H1 (cell line): ENCODE measurements at regions not wholly inside any gene's neighbourhood (a gene's known extent, or its start where the extent isn't known, plus 50 kb on each side); places are given as distances from the start of the nearest gene placed in this dataset.

Source experiments
- EP300 ChIP-seq, 2 experiments: IDR thresholded peaks; 1 replicate in 1 of 2; 2 replicates in 1 of 2; pipeline ENCODE4 v1.6.1; 2011 to 2012; ENCODE audit warnings: low read depth in 2 of 2, low read length in 2 of 2, mild to moderate bottlenecking in 2 of 2, borderline replicate concordance in 1 of 2, inconsistent platforms in 1 of 2, moderate library complexity in 1 of 2
- JUND ChIP-seq: IDR thresholded peaks from 2 replicates; pipeline ENCODE4 v1.6.1; 2011; ENCODE audit warnings: mild to moderate bottlenecking, improper control_type of control experiment, low read length
- POLR2A ChIP-seq, 2 experiments: IDR thresholded peaks; 1 replicate in 1 of 2; 2 replicates in 1 of 2; pipeline ENCODE4 v1.6.1; 2011; ENCODE audit warnings: low read depth in 2 of 2, low read length in 2 of 2, mild to moderate bottlenecking in 2 of 2; ENCODE audit errors: control extremely low read depth in 1 of 2
- YY1 ChIP-seq: IDR thresholded peaks from 2 replicates; pipeline ENCODE4 v1.6.1; 2011; ENCODE audit warnings: low read depth, mild to moderate bottlenecking, low read length
- TF ChIP-seq, protein P1 (sequence below): IDR thresholded peaks from 2 replicates; pipeline ENCODE4 v1.6.1; 2012; ENCODE audit warnings: inconsistent platforms
- TF ChIP-seq, protein P2 (sequence below), 3 experiments: IDR thresholded peaks; 1 replicate in 2 of 3; 2 replicates in 1 of 3; pipeline versions ENCODE4 v1.5.1 to v1.6.1; 2011; ENCODE audit warnings: low read length in 3 of 3, mild to moderate bottlenecking in 3 of 3, inconsistent platforms in 2 of 3, low read depth in 1 of 3, moderate library complexity in 1 of 3; ENCODE audit not compliant: insufficient read depth in 1 of 3; ENCODE audit errors: control extremely low read depth in 1 of 3

DNA sequence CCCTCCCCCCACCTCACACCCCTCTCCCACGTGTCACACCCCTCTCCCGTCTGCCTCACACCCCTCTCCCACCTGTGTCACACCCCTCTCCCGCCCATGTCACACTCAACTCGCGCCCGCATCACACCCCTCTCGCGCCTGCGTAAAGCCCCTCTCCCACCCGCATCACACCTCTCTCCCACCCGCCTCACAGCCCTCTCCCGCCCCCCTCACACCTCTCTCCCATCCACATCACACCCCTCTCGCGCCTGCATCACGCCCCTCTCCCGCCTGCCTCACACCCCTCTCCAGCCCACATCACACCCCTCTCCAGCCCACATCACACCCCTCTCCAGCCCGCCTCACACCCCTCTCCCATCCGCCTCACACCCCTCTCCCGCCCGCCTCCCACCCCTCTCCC is 173.5 kb upstream of the FOXD4L5 start:
- TF ChIP-seq, protein P1, sequence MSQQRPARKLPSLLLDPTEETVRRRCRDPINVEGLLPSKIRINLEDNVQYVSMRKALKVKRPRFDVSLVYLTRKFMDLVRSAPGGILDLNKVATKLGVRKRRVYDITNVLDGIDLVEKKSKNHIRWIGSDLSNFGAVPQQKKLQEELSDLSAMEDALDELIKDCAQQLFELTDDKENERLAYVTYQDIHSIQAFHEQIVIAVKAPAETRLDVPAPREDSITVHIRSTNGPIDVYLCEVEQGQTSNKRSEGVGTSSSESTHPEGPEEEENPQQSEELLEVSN: no peak
- TF ChIP-seq EP300 (IDR thresholded peaks at IDR 0.05; ENCODE audit: borderline replicate concordance in 1 of 2, low read depth in 2 of 2, low read length in 2 of 2) (no peak), POLR2A (IDR thresholded peaks at IDR 0.05; ENCODE audit: control extremely low read depth in 1 of 2, low read depth in 2 of 2, low read length in 2 of 2) (no peak), JUND (no peak), YY1 (no peak)
- TF ChIP-seq, protein P2, sequence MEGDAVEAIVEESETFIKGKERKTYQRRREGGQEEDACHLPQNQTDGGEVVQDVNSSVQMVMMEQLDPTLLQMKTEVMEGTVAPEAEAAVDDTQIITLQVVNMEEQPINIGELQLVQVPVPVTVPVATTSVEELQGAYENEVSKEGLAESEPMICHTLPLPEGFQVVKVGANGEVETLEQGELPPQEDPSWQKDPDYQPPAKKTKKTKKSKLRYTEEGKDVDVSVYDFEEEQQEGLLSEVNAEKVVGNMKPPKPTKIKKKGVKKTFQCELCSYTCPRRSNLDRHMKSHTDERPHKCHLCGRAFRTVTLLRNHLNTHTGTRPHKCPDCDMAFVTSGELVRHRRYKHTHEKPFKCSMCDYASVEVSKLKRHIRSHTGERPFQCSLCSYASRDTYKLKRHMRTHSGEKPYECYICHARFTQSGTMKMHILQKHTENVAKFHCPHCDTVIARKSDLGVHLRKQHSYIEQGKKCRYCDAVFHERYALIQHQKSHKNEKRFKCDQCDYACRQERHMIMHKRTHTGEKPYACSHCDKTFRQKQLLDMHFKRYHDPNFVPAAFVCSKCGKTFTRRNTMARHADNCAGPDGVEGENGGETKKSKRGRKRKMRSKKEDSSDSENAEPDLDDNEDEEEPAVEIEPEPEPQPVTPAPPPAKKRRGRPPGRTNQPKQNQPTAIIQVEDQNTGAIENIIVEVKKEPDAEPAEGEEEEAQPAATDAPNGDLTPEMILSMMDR (IDR thresholded peaks at IDR 0.05; ENCODE audit: control extremely low read depth in 1 of 3, insufficient read depth in 1 of 3, low read depth in 1 of 3, low read length in 3 of 3): no peak
